Gastroesophageal sphincter (tissue), 3 donors: ENCODE measurements at regions not wholly inside any gene's neighbourhood (a gene's known extent, or its start where the extent isn't known, plus 50 kb on each side); places are given as distances from the start of the nearest gene placed in this dataset.

ENCODE experiments used
- CTCF ChIP-seq, 4 experiments: fragments of 200-600 bp in 2 of 4; fragments of 450-650 bp in 2 of 4; sonication (generic) in 1 of 4; IDR thresholded peaks; one replicate each; pipeline ENCODE4 v1.5.1; 2017 to 2019; ENCODE audit warnings: antibody characterized with exemption in 4 of 4, mild to moderate bottlenecking in 2 of 4, moderate library complexity in 2 of 4
- POLR2A ChIP-seq, 2 donors: fragments of 450-650 bp; IDR thresholded peaks; one replicate each; pipeline ENCODE4 v1.6.1; 2017; ENCODE audit warnings: antibody characterized with exemption in 2 of 2, mild to moderate bottlenecking in 2 of 2, moderate library complexity in 1 of 2
- POLR2AphosphoS5 ChIP-seq: sonication (generic); formaldehyde crosslinking; IDR thresholded peaks from one replicate; pipeline ENCODE4 v1.6.1; 2017; ENCODE audit warnings: antibody characterized with exemption

- TF ChIP-seq CTCF (IDR thresholded peaks at IDR 0.05): no peak
- TF ChIP-seq POLR2AphosphoS5: no peak
- no peak for TF ChIP-seq POLR2A (IDR thresholded peaks at IDR 0.05)
Measured at GRCh38 chr10:88027570-88027969, 164.1 kb downstream of the PTEN start.
